HG02885 (cell line): ENCODE measurements at regions not wholly inside any gene's neighbourhood (a gene's known extent, or its start where the extent isn't known, plus 50 kb on each side); places are given as distances from the start of the nearest gene placed in this dataset.

ENCODE experiments used
- ATAC-seq: cut with Tn5 transposase; IDR thresholded peaks from one replicate; pipeline ENCODE4 v1.9.1; 2021; ENCODE audit warnings: mild to moderate bottlenecking; ENCODE audit not compliant: unreplicated experiment, poor library complexity

GRCh38 chr2:16154501-16155280, 214.3 kb downstream of the MYCN start:
- ATAC-seq, result no peak

DNA sequence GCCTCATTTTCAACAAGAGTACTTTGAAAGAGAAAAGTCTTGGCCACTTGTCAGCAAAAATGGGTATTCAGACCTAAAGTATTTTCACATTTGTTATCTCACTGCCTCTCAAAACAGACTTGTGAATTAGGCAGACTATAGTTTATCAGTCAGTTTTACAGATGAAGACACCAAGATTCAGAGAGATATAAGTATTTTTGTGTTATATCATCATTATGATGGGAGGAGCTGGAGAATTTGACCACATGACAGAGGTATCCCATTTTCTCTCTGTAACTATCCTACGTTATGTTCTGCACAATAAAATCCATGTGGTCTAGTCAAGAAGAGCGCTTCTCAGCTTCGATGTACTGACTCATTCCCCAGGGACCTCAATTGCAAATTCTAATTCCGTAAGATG, 213.7 kb downstream of the MYCN start:
- no peak for ATAC-seq

DNA sequence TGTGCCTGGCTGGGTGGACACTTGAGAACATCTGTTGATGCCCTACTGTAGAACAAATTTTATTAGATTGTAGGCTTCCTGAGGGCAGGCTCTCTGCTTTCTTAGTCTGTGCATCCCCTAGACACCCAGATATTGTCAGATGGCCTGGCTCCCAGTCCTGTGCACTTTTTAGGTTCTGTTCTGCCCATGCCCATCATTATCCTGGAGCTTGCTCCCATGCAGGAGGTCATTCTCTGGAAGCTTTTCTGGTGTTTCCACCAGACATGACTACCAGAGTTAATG, 213.3 kb downstream of the MYCN start:
- no peak for ATAC-seq

DNA sequence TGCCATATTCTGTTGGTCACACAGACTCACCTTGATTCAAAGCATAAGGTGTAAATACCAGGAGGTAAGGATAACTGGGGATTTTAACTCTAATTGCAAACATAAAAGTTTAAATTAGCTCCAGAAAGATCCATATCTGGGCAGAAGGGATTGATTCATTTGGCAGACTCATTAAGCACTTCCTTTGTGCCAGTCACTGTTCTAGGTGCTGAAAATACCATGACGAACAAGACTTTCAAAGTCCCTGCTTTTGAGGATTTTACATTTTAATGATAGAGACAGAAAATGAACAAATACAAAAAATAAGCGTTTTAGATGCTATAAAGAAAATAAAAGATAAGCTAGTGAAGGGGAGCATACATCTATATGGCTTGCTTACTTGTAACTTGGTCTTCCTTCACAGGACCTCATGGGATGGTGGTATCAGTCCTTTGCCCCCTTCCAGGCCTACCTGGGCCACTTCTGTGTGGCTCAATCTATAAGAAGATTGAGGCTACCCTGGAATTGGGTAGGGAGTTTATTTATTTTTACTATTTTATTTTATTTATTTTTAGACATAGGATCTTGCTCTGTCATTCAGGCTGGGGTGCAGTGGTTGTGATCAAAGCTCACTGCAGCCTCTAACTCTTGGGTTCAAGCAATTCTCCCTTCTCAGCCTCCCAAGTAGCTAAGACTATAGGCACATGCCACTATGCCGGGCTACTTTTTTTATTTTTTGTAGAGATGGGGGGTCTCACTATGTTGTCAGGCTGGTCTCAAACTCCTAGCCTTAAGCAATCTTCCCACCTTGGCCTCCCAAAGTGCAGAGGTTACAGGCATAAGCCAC, 212.8 kb downstream of the MYCN start:
- ATAC-seq, result no peak

- ATAC-seq, result no peak
Measured at GRCh38 chr2:16152071-16152927, 211.9 kb downstream of the MYCN start.

GRCh38 chr2:16151651-16152050, 211.3 kb downstream of the MYCN start:
- ATAC-seq, result no peak

DNA sequence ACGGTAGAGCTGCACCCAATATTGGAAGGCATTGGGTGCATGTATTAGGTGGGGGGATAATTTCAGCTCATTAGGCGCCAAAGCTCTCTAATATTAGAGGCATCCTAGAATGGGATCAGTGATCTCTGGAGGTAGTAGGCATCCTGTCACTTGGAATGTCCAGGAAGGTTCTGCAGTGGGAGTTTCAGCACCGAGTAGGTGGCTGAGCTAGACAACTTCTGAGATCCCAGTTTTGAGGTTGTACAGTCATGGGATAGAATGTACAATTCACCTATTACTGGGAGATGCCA, 210.9 kb downstream of the MYCN start:
- ATAC-seq, result no peak

- no peak for ATAC-seq
Measured at GRCh38 chr2:16150456-16151280, 210.3 kb downstream of the MYCN start.

GRCh38 chr2:16149349-16150243, 209.2 kb downstream of the MYCN start:
- ATAC-seq, result no peak

DNA sequence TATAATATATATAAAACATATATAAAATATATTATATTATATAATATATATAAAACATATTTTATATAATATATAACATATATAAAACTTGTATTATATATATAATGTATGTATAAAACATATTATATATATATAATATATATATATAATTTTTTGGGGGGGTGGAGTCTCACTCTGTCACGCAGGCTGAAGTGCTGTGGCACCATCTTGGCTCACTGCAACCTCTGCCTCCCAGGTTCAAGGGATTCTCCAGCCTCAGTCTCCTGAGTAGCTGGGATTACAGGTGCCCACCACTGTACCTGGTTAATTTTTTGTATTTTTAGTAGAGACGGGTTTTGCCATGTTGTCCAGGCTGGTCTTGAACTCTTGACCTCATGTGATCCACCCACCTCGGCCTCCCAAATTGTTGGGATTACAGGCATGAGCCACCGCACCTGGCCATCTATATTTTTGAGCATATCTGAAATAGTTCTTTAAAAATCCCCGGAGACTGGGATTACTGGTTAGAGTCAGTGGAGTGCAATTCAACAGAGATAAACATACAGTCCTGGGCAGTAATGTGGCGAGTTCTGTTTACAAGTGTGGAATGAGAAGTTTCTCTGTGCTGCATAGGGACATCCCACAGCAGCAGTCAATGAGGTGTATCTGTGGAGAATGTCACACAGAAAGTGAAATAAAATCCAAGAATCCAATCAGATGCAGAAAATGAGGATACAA, 208.4 kb downstream of the MYCN start:
- ATAC-seq, result no peak

GRCh38 chr2:16142383-16143361, 202.3 kb downstream of the MYCN start:
- no peak for ATAC-seq

DNA sequence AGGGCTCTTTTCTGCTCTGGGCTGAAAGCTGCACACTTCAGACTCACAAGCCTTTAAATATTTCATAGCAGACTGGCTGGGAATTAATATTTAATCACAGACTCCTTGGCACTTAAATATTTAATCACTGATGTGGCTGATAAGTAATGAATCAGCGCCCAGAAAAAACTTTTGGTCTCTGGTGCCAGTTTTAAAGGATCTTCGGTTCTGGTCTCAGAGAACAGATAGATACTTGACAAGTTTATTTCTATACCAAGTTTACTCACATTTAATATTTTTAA, 201.2 kb downstream of the MYCN start:
- no peak for ATAC-seq

GRCh38 chr2:16140771-16141640, 200.7 kb downstream of the MYCN start:
- no peak for ATAC-seq

GRCh38 chr2:16139663-16140615, 199.6 kb downstream of the MYCN start:
- ATAC-seq, result no peak

GRCh38 chr2:16138811-16139662, 198.7 kb downstream of the MYCN start:
- ATAC-seq, result no peak
